HG02610 (cell line): ENCODE measurements at regions not wholly inside any gene's neighbourhood (a gene's known extent, or its start where the extent isn't known, plus 50 kb on each side); places are given as distances from the start of the nearest gene placed in this dataset.

ENCODE experiments used
- ATAC-seq: cut with Tn5 transposase; IDR thresholded peaks from one replicate; pipeline ENCODE4 v1.9.1; 2021; ENCODE audit warnings: mild to moderate bottlenecking, moderate library complexity; ENCODE audit not compliant: unreplicated experiment

- ATAC-seq: no peak
Measured at GRCh38 chr6:141700819-141701218, 431.9 kb upstream of the GJE1 start.

GRCh38 chr6:141688916-141689315, 443.8 kb upstream of the GJE1 start:
- ATAC-seq: peak; percentile 71

GRCh38 chr6:141685416-141685815, 447.3 kb upstream of the GJE1 start:
- no peak for ATAC-seq

GRCh38 chr6:141682391-141682790, 450.3 kb upstream of the GJE1 start:
- no peak for ATAC-seq

GRCh38 chr6:141677598-141678211, 455.0 kb upstream of the GJE1 start:
- ATAC-seq: no peak

- no peak for ATAC-seq
Measured at GRCh38 chr6:141675957-141676356, 456.8 kb upstream of the GJE1 start.

GRCh38 chr6:141669141-141669540, 463.6 kb upstream of the GJE1 start:
- no peak for ATAC-seq

GRCh38 chr6:141667580-141668309, 465.0 kb upstream of the GJE1 start:
- no peak for ATAC-seq

GRCh38 chr6:141666187-141666586, 466.5 kb upstream of the GJE1 start:
- no peak for ATAC-seq

- no peak for ATAC-seq
Measured at GRCh38 chr6:141664744-141665143, 468.0 kb upstream of the GJE1 start.

- no peak for ATAC-seq
Measured at GRCh38 chr6:141659582-141659981, 473.1 kb upstream of the GJE1 start.

GRCh38 chr6:141658696-141659095, 474.0 kb upstream of the GJE1 start:
- no peak for ATAC-seq

- ATAC-seq: no peak
Measured at GRCh38 chr6:141657812-141658211, 474.9 kb upstream of the GJE1 start.

GRCh38 chr6:141653590-141653989, 479.1 kb upstream of the GJE1 start:
- no peak for ATAC-seq

- no peak for ATAC-seq
Measured at GRCh38 chr6:141641951-141642350, 490.8 kb upstream of the GJE1 start.

- ATAC-seq: no peak
Measured at GRCh38 chr6:141641406-141641805, 491.3 kb upstream of the GJE1 start.

GRCh38 chr6:141635621-141636020, 497.1 kb upstream of the GJE1 start:
- ATAC-seq: no peak

- ATAC-seq: no peak
Measured at GRCh38 chr6:141634269-141634668, 498.5 kb upstream of the GJE1 start.

- no peak for ATAC-seq
Measured at GRCh38 chr6:141624301-141624700, 508.4 kb upstream of the GJE1 start.

- ATAC-seq: no peak
Measured at GRCh38 chr6:141618180-141618581, 514.5 kb upstream of the GJE1 start.

- ATAC-seq: no peak
Measured at GRCh38 chr6:141610741-141611140, 522.0 kb upstream of the GJE1 start.

GRCh38 chr6:141607956-141608355, 524.8 kb upstream of the GJE1 start:
- ATAC-seq: no peak

- ATAC-seq: no peak
Measured at GRCh38 chr6:141598487-141598886, 534.2 kb upstream of the GJE1 start.
